GM18520 (cell line): ENCODE measurements at regions not wholly inside any gene's neighbourhood (a gene's known extent, or its start where the extent isn't known, plus 50 kb on each side); places are given as distances from the start of the nearest gene placed in this dataset.

Experiments
- ATAC-seq: cut with Tn5 transposase; IDR thresholded peaks from one replicate; pipeline ENCODE4 v1.9.1; 2021; ENCODE audit not compliant: unreplicated experiment

DNA sequence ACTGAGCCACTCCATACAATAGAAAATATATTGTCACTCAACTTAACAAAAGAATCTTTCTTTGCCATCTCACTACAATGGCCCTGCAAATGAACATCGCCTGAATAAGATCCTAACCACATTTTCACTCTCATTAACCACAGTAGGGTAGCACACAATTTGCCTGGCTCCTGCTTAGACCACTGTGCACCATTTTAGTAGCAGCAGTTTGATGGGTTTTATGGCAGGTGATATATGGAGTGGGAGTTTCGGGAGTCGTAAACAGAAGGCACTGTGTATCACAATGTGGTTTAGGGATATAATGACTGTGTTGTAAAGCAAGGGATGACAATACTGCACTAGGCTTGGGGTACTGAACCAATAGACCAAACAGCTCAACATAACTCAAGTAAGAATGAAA lies 617.4 kb downstream of the BCL11A start:
- no peak for ATAC-seq

DNA sequence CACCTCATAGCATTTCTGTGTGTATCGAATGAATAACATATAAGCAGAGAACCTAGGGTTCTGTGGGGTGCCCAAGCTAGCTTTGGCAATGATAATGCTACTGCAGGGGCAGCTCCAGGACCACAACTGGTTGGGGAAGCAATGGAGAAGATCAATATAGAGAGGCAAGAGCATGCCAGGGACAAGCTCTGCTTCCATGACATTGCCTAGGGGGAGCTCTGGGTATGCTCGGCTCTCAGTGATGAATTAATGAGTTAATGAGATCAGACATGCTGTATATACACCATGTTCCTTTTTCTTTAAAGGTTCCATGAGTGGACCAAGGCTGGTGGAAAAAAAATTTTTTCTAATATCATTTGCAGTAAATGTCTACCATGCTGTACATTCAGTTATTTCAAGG lies 618.4 kb downstream of the BCL11A start:
- ATAC-seq = no peak

DNA sequence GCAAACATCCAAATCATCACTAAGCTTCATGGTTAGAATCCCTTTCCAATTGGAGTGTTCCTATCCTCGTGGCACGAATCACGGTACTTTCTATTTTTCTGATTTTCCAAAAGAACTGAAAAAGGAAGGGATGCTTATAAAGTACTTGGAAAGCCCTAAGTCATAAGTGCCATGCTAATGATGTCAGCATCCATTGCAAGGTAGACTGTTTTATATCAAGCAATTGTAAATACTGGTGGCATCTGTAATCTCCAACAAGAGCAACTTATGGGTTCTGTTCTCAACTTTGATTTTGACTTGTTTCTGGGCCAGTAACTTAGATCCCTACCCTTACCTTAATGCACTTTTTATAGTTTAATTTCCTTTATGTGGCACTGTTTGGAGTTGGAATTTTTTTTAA lies 619.5 kb downstream of the BCL11A start:
- no peak for ATAC-seq

DNA sequence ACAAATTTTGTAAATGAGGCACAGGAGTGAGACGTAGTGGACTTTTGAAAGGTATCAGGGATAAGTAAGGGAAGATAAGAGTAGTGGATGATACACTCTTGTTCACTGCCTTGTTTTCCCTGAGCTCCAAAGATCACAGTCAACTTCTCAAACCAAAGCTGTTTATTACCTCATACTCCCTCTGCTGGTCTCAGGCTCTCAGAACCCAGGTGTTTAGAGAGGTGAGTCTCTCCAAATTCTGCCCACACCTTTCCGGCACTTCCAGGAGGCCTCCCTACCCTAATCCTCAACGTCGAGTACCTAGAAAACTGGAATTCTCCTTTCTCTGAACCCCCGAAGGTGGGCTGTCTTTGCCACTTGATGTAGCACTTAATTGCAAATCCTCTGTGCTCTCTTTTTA lies 621.1 kb downstream of the BCL11A start:
- no peak for ATAC-seq

DNA sequence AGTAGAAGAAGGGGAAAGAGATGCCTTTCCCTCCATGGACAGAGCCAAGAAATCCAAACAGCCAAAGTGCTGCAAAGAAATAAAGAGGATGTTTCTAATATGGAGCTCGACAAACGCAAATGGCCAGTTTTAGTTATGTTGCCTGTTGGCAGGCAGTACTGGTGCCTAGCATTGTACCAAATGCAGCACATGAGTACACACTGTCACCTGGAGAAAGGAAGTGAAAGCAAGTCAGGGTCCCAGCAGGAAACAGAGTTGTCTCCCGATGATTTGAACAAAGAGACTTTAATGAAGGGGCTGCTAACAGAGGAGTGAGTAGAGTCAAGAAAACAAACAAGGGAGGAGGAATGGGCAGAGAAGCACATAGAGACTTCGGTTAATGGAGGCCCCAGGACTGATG lies 623.0 kb downstream of the BCL11A start:
- no peak for ATAC-seq

DNA sequence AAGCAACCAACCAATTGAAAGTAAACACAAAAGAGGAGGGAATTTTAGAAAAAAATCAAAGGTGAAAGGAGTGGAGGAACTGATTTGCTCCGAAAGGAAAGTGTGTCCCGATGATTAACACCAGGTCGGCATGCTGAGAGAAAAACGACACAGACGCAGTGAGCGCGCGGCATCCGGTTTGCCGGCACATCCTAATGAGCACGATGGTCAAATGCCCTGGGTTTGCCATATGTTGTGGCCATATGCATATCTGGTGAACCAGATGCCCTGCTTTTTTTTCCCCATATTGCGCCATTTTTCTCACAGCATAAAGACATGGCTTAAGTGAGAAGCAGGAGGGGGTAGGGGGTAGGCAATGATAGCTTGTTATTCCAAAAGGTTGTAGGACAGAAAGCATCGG lies 626.7 kb downstream of the BCL11A start:
- ATAC-seq = no peak

DNA sequence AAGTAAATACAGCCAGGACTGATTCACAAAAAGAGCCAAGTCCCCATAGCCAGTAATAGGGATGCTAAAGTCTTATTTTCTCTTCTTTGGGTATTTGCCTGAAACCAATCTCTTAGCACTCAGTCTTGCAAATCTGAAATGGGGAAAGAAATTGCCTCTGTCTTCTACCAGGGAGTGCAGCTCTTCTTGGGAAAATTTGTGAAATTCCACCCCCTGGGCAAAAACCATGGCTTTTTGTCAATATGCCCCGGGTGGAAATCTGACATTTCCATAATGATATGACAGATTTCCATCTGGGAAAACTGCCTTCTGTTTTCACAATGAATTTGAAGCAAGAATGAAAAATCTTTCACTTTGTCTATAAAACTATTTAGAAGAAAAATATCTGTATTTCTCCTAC lies 628.1 kb downstream of the BCL11A start:
- ATAC-seq = no peak

DNA sequence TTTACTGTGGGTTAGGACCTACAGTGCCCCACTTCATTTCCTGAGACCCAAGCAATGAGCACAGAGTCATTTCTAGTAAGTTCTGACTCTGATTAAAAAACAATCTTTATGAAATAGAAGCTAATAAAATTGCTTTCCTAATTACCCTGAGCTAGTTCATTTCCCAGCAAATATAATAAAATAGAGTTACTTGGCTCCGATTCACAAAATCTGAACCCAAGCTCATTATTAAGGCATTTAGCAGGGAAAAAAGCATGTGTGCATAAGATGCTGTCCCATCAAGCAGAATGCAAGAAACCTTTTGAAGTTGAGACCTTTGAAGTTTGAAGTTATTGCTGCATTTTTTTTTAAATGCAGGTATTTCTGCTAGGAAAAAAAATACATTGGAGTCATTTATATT lies 629.1 kb downstream of the BCL11A start:
- ATAC-seq = no peak

DNA sequence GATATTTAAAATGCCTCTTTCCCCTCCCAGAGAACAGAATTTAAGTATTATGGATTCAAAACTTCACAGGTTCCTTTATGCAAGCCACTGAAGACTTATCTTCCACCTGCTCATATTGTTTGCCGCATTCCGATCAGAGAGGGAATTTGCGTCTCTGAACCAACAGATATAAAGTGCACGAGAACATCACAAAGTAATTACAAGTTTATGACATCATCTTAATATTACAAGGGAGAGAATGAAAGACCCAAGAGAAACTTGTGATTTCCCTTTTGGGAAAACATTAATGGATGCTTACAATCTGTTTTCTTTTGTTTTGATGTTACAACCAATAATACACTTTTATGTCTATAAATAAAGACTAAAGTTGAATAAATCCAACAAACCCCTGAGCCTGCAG lies 631.0 kb downstream of the BCL11A start:
- ATAC-seq = no peak

DNA sequence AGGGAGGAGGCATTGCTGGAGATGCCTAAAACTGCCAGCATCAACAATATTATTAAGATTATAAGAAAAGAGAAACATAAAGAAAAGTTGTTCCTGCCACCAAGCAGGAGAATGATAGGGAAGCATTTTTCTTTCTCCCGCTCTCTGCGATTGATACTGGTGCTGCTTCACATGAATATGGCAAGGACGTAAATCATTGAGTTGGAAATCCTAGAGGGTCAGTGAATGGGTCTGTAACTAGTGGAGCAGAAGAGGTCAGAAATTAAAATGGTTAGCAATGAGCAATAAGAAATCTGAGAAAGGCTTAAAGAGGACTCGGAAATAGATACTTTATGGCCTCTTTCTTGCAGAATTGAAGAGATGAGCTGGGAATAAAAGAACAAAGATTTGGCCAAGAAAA lies 631.7 kb downstream of the BCL11A start:
- no peak for ATAC-seq

DNA sequence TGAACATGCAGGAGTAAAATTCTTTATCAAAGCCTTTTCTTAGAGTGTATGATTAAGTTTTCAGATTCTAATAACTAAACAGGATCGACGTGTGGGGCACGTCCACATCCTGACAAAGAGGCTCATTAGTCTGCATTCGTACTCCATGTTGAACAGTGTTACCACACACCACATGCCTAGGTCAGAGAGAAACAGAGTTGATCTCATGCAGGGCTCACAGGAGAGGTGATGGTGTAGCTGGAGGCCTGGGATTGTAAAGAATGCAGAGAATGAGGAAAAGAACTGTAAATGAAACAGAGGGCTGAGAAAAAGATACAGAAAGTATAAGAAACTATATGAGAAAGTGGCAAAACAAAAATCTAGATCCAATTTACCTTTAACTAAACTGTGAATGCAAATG lies 632.5 kb downstream of the BCL11A start:
- ATAC-seq = no peak

DNA sequence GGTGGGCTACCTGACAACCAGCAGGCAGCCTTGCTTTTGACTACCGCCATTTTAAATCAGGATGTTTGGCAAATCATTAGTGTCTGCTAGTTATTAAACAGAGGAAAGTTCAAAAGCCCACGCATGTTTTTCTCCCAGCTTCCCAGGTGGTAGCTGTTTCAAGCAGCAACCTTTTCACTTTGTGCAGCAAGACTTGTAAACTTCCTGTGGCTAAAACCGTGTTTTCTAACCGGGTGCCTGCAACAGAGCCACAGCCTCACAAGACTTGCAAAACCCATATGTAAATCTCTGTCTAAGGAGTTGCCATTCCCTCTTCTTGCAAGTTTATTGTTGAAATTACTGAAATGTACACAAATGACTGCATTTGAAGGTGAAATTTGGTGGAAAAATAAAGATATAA lies 633.1 kb downstream of the BCL11A start:
- ATAC-seq = no peak

DNA sequence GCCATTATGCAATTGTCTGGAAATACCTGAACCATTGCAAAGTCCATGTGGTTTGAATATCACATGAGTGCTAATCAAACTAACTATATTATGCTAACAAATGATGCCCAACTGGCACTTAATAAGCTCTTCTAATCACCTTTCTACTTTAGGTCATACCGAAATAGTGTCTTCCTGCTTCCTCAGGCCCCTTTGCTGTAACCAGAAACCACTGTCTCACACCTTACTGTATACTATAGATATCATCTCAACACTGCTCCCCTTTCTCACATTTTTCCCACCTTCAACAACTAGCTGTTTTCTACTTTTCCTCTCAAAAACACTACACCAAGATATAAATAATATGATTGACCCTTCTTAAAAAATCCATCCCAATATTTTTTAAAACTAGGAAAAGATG lies 633.9 kb downstream of the BCL11A start:
- ATAC-seq = no peak

DNA sequence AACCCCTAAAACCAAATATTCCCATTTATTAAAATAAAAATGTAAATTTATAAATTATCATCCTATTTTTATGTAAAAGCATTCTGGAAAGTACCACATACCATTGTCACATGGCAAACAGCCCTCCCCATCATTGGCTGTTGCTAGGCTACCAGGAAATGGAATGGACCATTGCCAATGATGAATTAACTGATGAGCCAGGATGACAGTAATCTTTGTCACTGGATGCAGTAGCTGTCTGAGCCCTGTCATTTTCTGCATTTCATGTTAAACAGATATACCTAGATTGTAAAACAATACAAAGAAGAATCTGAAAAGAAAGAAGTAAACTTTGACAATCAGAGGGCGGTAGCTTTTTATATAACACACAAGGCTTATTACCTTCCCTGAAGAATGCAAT lies 641.4 kb downstream of the BCL11A start:
- ATAC-seq = no peak

DNA sequence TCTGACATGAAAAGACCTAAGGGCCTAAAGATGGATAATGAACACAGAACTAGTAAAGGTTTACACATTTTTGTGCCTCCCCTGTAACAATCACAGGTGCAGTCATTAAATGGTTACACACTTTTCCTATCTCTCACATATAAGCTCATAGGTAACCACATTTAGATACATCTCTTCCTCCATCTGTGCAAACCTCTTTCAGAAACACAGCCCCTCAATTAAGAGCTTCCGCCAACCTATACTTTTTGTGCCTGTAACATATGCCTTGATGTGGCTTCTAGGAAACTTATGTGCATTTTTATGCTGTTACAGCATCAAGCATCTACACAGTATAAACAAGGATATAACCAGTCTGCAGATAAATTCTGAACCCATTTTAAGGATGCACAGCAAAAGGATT lies 643.3 kb downstream of the BCL11A start:
- no peak for ATAC-seq

DNA sequence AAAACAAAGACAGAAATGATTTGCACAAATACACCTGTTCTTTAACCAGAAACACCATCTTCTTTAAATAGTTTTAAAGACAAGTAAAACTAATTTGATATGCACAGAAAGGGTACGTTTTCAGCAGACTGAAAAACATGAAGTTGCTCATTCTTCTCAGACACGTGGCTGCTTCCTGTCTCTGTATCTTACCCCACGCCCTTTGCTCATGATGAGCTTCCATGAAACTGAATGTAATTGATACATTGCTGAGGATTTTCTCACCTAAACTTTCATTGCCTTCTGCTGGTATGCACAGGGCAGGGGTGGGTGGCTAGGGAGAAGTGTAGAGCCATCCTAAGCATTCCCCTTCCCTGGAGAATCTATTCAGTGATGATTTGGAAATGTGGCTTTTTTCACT lies 644.3 kb downstream of the BCL11A start:
- no peak for ATAC-seq

DNA sequence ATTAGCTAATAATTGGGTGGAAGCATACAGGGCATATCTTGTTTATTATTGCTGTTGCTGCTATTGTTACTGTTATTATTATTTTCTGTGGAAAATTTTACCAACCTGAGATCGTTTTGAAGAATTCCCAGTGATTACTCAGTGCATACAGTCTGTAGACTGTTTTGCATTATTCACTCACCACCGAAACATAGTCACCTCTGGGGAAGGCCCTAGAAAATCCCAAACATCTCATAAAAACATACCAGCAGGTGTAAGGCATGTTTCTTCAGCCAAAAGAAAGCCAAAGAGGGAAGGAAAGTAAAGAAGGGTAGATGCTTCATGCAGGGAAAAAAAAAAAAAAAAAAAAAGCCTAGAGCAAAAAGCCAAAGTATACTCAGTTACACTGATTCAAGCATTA lies 647.7 kb downstream of the BCL11A start:
- no peak for ATAC-seq

DNA sequence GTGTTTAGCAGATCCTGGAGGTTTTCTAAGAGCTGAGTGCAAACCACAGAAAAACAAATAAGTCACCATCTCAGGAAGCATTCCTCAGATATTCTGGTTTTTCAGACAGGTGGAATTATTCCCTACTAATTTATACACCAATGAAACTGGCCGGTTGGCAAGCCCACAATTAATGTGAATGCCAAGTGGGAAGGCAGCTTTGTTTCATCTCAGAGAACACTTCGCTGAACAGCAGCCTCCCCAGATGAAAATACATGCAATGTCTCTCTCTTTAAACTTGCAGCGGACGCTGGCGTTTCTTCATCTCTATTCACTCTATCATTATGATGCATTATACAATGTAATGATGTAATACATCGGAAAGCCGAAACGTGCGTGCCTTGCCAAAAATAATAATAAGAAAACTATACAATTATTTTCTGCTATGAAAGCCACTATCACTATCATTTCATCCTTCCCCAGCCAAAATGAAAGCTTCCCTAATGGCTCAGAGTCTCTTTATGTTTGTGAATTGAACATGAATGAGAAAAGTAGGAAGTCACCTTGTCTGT lies 649.4 kb downstream of the BCL11A start:
- no peak for ATAC-seq

DNA sequence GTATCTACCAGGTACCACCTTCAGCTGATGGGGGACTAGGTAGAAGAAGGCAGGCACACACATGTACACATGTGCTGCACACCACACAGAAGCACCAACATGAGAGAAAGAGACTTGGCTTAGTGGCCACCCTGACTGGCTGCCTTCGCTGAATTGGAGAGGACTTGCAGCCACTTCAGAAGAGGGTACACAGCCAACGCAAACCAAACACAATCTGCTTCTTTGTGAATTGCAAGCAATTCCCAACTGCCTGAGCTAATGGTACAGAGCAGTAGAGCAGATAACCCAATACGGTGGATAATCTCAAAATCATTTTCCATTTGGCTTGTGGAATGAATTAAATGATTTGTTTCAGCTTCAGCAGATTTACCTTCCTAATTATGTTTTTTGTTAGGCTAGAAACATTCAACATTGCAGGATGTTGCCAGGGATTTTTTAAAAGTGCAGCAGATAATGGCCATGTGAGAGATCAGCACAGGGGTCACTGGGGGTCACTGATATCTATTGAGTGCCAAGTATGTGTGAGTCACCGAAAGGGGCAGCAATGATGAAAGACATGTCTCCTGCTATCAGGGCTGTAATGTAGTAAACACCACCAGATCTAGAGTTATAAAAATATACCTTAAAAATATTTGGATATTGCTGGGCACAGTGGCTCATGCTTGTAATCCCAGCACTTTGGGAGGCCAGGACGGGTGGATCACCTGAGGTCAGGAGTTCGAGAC lies 652.6 kb downstream of the BCL11A start:
- no peak for ATAC-seq

DNA sequence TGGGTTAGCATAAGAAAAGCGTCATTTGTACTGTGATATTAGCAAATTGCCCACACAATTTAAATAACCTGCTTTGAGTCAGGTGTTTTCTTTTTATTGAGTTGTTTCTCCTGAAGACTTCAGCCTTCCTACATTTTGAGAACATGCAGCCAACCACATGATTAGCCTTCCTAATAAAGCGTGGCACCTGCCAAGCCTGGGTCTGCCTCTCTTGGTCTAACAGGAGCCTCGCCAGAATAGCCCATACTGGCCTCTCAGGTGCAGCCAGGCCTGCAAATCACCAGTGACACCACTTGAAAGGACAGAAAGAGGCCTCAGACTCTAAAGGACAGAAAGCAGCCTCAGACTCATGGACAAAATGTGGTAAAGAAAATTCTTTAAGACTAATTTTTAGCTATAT lies 653.8 kb downstream of the BCL11A start:
- no peak for ATAC-seq

DNA sequence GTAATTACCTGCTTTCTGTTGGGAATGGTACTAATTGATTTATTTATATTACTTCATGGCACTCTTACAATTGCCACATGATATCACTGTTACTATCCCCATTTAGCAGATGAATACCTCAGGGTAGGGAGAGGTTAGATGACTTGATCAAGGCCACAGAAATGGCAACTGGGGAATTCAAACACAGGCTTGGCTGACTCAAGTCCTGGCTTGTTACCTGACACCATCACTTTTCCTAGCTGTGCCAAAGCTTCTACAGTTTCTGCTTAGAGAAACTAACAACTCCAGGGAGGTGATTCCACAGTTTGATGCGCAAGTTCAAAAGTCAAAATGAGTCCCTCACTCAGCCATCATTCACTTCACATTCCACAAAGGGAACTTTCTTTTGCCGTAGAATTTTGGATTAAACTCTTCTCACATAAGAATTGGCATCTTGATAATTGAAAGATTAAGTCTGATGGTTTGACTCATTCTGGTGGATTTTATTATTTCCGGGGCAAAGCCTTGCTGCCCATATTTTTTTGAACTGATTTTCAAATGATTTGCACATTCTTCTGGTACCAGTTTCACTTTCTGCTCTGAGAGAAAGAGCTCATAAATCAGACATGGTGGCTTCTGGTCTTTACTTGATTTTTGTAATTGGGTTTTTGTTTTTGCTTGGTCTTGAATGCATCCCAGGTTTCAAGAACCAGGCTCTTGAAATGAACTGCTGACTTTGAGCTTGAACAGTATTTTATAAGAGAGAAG lies 656.8 kb downstream of the BCL11A start:
- no peak for ATAC-seq

DNA sequence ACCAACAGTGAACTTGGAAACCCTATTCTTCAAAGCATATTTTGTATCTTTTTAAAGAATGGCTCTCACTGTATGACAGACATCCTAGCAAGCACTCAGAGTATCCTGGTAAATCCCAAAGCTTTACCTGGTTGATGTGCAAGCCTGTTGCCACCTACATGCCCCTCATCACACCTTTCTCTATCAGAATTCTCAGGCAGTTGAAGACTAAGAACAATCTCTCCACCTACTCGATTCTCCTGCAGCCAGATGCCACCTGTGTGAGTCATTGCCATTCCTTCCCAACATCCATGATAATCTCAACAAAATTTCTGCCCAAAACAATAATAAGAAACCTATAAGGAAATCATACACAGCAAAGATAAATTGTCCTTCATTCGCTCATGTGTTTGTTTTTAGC lies 659.8 kb downstream of the BCL11A start:
- no peak for ATAC-seq

DNA sequence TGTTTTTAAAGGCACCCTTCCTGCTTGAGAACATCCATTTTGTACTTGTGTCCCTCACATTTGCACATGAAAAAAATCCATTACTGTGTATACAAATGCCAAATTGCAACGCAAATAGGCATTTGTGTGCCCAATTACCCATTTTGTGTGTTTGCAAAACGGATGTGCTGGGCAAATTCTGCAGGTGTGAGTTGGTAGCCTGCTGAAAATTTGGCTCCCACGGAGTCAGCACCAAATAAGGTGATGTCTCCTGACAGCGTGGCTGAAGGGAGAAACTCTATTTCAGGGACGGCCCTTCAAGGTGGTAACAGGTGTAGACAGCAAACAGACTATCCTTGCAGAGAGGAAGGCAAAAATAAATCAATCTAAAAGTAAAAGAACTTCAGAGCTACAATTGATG lies 661.1 kb downstream of the BCL11A start:
- no peak for ATAC-seq
